Inflammatory macrophage treated with lipopolysaccharide for 4 hours (primary cell): ENCODE measurements at regions not wholly inside any gene's neighbourhood (a gene's known extent, or its start where the extent isn't known, plus 50 kb on each side); places are given as distances from the start of the nearest gene placed in this dataset.
A peak's percentile ranks its signal among the peaks of the same experiment; 100 is the strongest.
"Not testable (repeated sequence)": the region's sequence is repeated elsewhere in the genome, so short reads cannot be mapped to it uniquely, and the experiment has no call there.

Source experiments
- DNase-seq: peaks from one replicate; pipeline ENCODE4 v3.0.0-alpha.2; 2020

GRCh38 chrX:50967736-50968135 lies 57.2 kb downstream of the BMP15 start:
- peak; percentile 14 for DNase-seq

GRCh38 chrX:50968871-50969635 lies 58.5 kb downstream of the BMP15 start:
- DNase-seq: not testable (repeated sequence)

GRCh38 chrX:50971395-50971794 lies 60.9 kb downstream of the BMP15 start:
- DNase-seq: peak; percentile 67

- DNase-seq: peak; percentile 27
Measured at GRCh38 chrX:50973199-50973598, 62.7 kb downstream of the BMP15 start.

GRCh38 chrX:50978920-50979682 lies 68.6 kb downstream of the BMP15 start:
- no peak for DNase-seq

- no peak for DNase-seq
Measured at GRCh38 chrX:50980251-50980650, 69.7 kb downstream of the BMP15 start.

- DNase-seq: peak; percentile 13
Measured at GRCh38 chrX:50988649-50989048, 78.1 kb downstream of the BMP15 start.

GRCh38 chrX:50996930-50997329 lies 86.4 kb downstream of the BMP15 start:
- no peak for DNase-seq

GRCh38 chrX:51000384-51000783 lies 89.8 kb downstream of the BMP15 start:
- DNase-seq: not testable (repeated sequence)

- not testable (repeated sequence) for DNase-seq
Measured at GRCh38 chrX:51001733-51002632, 91.4 kb downstream of the BMP15 start.

- no peak for DNase-seq
Measured at GRCh38 chrX:51006064-51006463, 95.5 kb downstream of the BMP15 start.

GRCh38 chrX:51024106-51024696 lies 113.7 kb downstream of the BMP15 start:
- DNase-seq: no peak

- DNase-seq: no peak
Measured at GRCh38 chrX:51026862-51027261, 116.3 kb downstream of the BMP15 start.

GRCh38 chrX:51035746-51036145 lies 125.2 kb downstream of the BMP15 start:
- no peak for DNase-seq

GRCh38 chrX:51047950-51048349 lies 137.4 kb downstream of the BMP15 start:
- no peak for DNase-seq

GRCh38 chrX:51053741-51054140 lies 143.2 kb downstream of the BMP15 start:
- DNase-seq: no peak

- DNase-seq: no peak
Measured at GRCh38 chrX:51098046-51098445, 187.5 kb downstream of the BMP15 start.

GRCh38 chrX:51119058-51119926 lies 208.8 kb downstream of the BMP15 start:
- not testable (repeated sequence) for DNase-seq

GRCh38 chrX:51125743-51126142 lies 206.9 kb upstream of the NUDT10 start:
- not testable (repeated sequence) for DNase-seq

- DNase-seq: peak; percentile 13
Measured at GRCh38 chrX:51144828-51145442, 187.7 kb upstream of the NUDT10 start.

GRCh38 chrX:51148848-51149247 lies 183.8 kb upstream of the NUDT10 start:
- no peak for DNase-seq
